CD4-positive, alpha-beta T cell treated with Interleukin-15 for 1 hour (primary cell): ENCODE measurements at regions not wholly inside any gene's neighbourhood (a gene's known extent, or its start where the extent isn't known, plus 50 kb on each side); places are given as distances from the start of the nearest gene placed in this dataset.
"Not testable (repeated sequence)": the region's sequence is repeated elsewhere in the genome, so short reads cannot be mapped to it uniquely, and the experiment has no call there.

ENCODE experiments used
- DNase-seq: peaks from one replicate; pipeline ENCODE4 v3.0.0-alpha.2; 2020

GRCh38 chr20:6692566-6693173 is 74.8 kb upstream of the BMP2 start:
- no peak for DNase-seq

GRCh38 chr20:6691516-6691915 is 76.0 kb upstream of the BMP2 start:
- DNase-seq = no peak

- DNase-seq = no peak
These were observed 78.0 kb upstream of the BMP2 start for GRCh38 chr20:6689339-6689973.

GRCh38 chr20:6686171-6686570 is 81.3 kb upstream of the BMP2 start:
- DNase-seq = no peak

GRCh38 chr20:6685626-6686025 is 81.9 kb upstream of the BMP2 start:
- no peak for DNase-seq

GRCh38 chr20:6685181-6685582 is 82.3 kb upstream of the BMP2 start:
- no peak for DNase-seq

GRCh38 chr20:6683021-6683977 is 84.2 kb upstream of the BMP2 start:
- DNase-seq = no peak

GRCh38 chr20:6680854-6681253 is 86.6 kb upstream of the BMP2 start:
- no peak for DNase-seq

- no peak for DNase-seq
These were observed 87.0 kb upstream of the BMP2 start for GRCh38 chr20:6680441-6680840.

GRCh38 chr20:6679086-6679485 is 88.4 kb upstream of the BMP2 start:
- DNase-seq = no peak

- no peak for DNase-seq
These were observed 89.4 kb upstream of the BMP2 start for GRCh38 chr20:6678101-6678500.

- DNase-seq = no peak
These were observed 92.7 kb upstream of the BMP2 start for GRCh38 chr20:6674831-6675230.

- no peak for DNase-seq
These were observed 94.4 kb upstream of the BMP2 start for GRCh38 chr20:6673071-6673470.

GRCh38 chr20:6671829-6672228 is 95.7 kb upstream of the BMP2 start:
- DNase-seq = no peak

GRCh38 chr20:6668546-6668945 is 98.9 kb upstream of the BMP2 start:
- no peak for DNase-seq

- DNase-seq = no peak
These were observed 101.7 kb upstream of the BMP2 start for GRCh38 chr20:6665621-6666355.

GRCh38 chr20:6665161-6665560 is 102.3 kb upstream of the BMP2 start:
- DNase-seq = no peak

- no peak for DNase-seq
These were observed 102.9 kb upstream of the BMP2 start for GRCh38 chr20:6664574-6664973.

- DNase-seq = no peak
These were observed 103.6 kb upstream of the BMP2 start for GRCh38 chr20:6663751-6664388.

GRCh38 chr20:6663104-6663503 is 104.4 kb upstream of the BMP2 start:
- DNase-seq = no peak

GRCh38 chr20:6662309-6662708 is 105.2 kb upstream of the BMP2 start:
- no peak for DNase-seq

- DNase-seq = no peak
These were observed 107.0 kb upstream of the BMP2 start for GRCh38 chr20:6660441-6660840.

GRCh38 chr20:6658909-6659308 is 108.6 kb upstream of the BMP2 start:
- DNase-seq = not testable (repeated sequence)
